Right kidney (tissue), 1 donor: ENCODE measurements at regions not wholly inside any gene's neighbourhood (a gene's known extent, or its start where the extent isn't known, plus 50 kb on each side); places are given as distances from the start of the nearest gene placed in this dataset.
A peak's percentile ranks its signal among the peaks of the same experiment; 100 is the strongest.
"Not testable (repeated sequence)": the region's sequence is repeated elsewhere in the genome, so short reads cannot be mapped to it uniquely, and the experiment has no call there.

Experiments used
- DNase-seq: peaks from one replicate; pipeline ENCODE4 v3.0.0-alpha.2; 2016

DNA sequence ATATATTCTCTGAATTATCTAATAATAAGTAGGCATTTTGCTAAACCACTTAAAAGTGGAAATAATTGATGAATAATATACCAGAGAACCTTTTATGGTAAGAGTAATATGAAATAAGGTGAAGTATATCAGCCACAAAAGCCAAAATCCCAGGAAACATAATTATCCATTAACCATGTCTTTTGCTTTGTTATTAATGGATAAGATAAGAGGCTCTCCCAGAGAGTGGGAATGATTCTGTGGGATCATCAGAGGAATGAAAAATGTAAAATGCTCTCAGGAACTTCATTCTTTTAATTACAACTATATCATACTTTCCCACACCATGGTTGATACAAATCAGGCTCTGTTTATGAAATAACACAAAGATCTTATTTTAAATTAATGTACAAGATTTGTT is 391.7 kb upstream of the FZD8 start:
- DNase-seq: no peak

DNA sequence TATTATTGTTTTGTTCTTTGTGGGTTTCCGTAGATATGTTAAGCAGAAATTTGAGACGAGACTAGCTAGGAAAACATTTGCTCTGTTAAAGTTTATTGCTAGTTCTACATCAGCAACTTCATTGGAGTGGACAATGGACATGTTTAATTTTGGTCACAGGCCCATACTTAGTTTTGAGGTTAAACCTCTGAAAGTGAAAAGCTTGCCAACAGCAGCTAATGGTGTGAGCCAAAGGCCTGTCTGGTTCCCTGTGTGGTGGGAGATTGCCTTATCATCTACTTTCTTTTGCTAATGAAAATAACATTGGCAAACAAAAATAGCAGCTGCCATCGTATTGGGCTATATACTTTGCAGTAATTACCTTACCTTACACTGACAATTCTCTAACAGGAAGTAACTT is 388.4 kb upstream of the FZD8 start:
- no peak for DNase-seq

DNA sequence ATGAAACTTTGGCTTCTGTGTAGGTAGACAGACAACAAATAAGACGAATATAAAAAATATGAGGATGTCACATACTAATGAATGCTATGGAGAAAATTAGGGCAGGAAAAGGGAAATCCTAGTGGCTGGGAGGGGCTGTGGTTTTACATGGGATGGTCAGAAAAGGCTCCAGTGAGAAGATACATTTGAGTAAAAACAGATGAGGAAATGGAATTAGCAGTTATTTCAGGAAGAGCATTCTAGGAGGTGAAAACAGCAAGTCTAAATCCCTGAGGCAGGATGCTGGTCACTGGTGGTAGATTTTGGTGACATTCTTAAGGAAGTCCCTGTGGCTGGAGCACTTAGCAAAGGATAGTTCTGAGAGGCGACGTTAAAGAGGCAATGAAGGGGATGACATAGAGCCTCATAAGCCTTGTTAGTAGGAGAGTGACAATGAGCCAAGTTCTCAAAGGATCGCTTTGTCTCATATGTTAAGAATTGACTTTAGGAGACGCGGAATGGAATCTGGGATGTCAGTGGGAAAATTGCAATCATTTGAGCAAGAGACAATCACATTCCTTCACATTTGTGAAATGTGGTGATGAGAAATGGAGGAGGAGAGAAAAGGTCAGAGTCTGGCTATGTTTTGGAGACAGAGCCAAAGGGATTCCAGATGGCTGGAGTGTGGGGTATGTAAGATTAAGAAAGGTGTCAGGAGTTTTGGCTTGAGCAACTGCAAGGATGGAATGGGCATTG is 384.7 kb upstream of the FZD8 start:
- DNase-seq: no peak

- DNase-seq: no peak
Measured at GRCh38 chr10:36026081-36026480, 384.0 kb upstream of the FZD8 start.

- no peak for DNase-seq
Measured at GRCh38 chr10:36023939-36024338, 381.8 kb upstream of the FZD8 start.

GRCh38 chr10:36021096-36021495 is 379.0 kb upstream of the FZD8 start:
- no peak for DNase-seq

GRCh38 chr10:36019749-36020148 is 377.7 kb upstream of the FZD8 start:
- DNase-seq: no peak

GRCh38 chr10:36018996-36019395 is 376.9 kb upstream of the FZD8 start:
- DNase-seq: no peak

DNA sequence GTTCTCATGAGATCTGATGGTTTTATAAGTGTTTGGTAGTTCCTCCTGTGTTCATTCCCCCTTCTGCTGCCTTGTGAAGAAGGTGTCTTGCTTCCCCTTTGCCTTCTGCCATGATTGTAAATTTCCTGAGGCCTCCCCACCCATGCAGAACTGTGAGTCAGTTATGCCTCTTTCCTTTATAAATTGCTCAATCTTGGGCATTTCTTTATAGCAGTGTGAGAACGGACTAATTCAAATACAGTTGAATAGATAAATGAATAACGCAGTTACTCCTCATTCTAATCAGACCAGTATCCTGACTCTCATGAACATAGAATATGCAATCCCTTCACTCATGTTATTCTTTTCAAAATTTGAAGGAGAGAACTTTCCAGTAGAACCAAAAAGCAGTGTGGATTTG is 375.0 kb upstream of the FZD8 start:
- no peak for DNase-seq

- DNase-seq: no peak
Measured at GRCh38 chr10:36007369-36007768, 365.3 kb upstream of the FZD8 start.

DNA sequence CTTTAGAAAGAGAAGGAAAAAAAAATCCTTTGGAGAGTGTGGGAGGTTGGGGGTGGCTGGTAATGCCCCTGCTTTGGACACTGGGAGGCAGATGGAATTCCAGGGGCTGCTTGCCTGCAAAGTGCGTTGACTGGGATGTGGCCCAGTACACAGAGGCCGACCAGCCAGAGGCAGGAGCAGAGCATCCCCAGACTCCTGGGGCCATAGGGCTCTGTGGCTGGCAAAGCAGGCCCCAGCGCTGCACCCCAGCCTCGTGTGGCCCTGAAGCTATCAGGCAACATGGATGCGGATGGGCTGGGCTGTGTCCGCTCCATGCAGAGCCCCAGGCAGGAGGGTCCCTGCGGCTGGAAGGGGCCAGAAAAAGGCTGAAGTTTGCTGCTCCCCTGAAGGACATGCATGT is 361.6 kb upstream of the FZD8 start:
- DNase-seq: no peak

DNA sequence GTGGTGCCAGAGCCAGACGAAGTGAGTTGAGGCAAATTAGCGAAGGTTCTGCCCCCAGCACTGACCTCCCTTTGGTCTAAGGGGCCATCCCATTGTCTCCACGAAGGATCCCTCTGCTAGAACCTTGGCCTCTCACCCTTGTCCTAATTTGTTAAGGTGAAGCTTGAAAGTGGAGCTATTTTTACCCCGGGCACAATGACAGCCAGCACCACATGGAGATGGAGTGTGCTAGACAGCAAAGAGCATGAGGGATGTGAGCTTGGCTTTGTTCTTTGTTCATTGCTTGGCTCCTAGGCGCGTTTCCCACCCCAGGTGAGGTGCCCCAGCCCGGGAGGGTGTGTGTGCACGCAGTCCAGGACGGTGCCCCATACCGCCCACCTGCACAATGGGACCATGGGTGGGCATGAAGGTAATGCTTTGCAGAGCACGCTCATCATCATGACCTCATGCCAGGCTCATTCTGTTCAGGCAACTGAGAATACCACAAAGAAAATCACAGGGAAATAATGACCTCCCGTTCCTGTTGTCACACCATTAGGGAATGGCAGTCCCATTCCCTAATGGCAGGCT is 361.0 kb upstream of the FZD8 start:
- no peak for DNase-seq

DNA sequence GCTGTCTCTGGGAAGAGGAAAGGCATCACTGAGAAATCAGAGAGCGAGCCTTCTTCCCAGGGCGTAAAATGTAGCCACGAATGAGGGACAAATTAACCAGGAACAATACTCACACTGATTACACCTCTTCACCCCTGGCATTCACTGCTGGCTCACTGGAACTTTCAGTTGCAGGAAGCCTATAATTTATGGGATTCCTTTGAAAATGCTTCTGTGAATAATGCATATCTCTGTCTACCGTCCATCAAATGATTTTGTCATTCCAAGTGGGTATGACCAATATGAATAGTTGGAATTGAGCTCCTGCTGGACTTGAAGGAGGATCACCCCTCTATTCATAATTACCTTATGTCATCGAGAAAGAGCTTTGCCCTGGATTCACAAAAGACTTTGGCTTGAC is 360.3 kb upstream of the FZD8 start:
- no peak for DNase-seq

GRCh38 chr10:36000754-36001153 is 358.7 kb upstream of the FZD8 start:
- DNase-seq: not testable (repeated sequence)

- DNase-seq: no peak
Measured at GRCh38 chr10:35998026-35998425, 355.9 kb upstream of the FZD8 start.

- DNase-seq: no peak
Measured at GRCh38 chr10:35995485-35995884, 353.4 kb upstream of the FZD8 start.

DNA sequence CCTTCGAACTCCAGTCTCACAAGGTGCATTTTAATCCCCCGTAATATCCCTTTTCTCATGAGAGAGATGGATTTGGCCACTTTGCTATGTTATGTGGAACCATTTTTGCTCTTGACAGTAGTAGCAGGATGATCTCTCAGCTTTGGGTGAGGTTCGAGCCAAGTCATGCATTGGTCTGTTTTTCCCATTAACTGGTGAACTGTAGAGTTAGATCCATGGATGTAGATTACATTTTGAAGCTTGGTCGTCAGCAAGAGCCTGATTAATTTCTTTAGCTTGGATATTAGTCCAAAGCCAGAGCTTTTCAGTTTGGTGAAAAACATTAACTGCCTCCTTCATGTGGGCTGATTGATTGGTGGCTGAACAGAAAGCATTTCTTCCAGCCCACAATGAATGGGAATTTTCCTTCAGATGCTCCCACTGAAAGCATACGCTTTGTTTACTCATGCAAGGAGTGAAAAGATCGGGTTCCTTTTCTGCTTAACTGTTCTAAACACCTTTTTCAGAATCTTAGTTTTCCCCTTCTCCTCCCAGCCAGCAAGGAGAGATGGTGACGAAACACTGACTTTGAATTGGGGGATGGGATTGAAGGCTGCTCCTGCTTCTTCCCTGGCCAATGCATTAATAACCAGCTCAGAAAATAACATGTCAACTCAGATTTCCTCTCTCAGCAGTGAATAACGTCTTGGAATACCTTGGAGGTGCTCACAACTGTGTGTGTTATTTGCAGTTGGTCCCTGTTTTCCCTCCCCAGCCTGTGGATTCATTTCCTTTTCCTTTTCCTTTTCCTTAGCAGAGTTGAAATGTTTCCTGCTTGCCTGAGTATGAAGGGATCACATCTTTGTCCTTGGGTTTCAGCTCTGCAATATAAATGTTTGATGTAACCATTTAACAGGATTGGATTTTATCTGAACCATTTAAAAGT is 351.8 kb upstream of the FZD8 start:
- DNase-seq: peak; percentile 16

DNA sequence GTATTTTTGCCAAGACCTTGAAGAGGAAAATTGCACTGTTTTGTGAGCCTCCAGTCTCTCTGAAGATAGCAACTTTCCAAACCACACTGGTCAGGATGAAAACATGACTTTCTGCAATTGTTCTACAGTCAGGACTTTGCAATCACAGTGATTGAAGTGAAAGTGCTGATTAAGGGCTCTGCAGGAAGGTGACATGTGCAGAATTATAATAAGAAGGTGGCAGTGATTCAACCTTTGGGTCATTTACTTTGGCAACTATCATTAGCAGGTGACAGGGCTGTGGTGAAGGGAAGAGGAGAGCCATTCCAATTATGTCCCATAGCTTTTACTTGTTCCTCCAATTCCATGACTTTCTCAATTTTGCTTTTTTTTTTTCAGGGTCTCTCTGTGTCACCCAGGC is 350.0 kb upstream of the FZD8 start:
- no peak for DNase-seq

- DNase-seq: no peak
Measured at GRCh38 chr10:35986756-35987502, 344.8 kb upstream of the FZD8 start.

DNA sequence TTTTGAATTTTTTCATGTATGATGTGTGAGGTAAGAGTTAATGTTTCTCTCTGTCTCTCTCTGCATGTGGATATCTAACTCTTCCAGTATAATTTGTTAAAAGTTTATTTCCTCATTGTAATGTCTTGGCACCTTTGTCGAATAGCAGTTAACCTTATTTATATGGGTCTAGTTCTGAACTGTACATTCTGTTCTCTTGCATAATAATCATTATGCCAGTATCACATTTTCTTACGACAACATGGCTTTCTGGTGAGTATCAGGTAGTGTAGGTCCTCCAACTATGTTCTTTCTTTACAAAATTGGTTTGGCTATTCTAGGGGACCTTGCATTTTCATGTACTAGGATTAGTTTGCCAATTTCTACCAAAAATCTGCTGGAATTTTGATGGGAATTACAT is 337.0 kb upstream of the FZD8 start:
- no peak for DNase-seq

GRCh38 chr10:35973912-35974591 is 332.0 kb upstream of the FZD8 start:
- not testable (repeated sequence) for DNase-seq

GRCh38 chr10:35972275-35972674 is 330.2 kb upstream of the FZD8 start:
- DNase-seq: no peak
